ENCODE measurements at regions not wholly inside any gene's neighbourhood (a gene's known extent, or its start where the extent isn't known, plus 50 kb on each side); places are given as distances from the start of the nearest gene placed in this dataset.

GRCh38 chr10:47195274-47195885 is 104.6 kb upstream of the GDF10 start:
- DNase-seq: no peak

- DNase-seq: no peak
Measured at GRCh38 chr10:47196691-47197090, 103.3 kb upstream of the GDF10 start.

GRCh38 chr10:47198221-47198620 is 101.8 kb upstream of the GDF10 start:
- no peak for DNase-seq

GRCh38 chr10:47205192-47205591 is 94.8 kb upstream of the GDF10 start:
- no peak for DNase-seq

- peak; percentile 46 for DNase-seq
Measured at GRCh38 chr10:47206449-47207280, 93.3 kb upstream of the GDF10 start.

- peak; percentile 12 for DNase-seq
Measured at GRCh38 chr10:47207281-47207615, 92.7 kb upstream of the GDF10 start.

- no peak for DNase-seq
Measured at GRCh38 chr10:47207894-47208469, 92.0 kb upstream of the GDF10 start.

- DNase-seq: no peak
Measured at GRCh38 chr10:47209466-47209865, 90.5 kb upstream of the GDF10 start.

GRCh38 chr10:47214520-47214919 is 85.5 kb upstream of the GDF10 start:
- no peak for DNase-seq

- DNase-seq: no peak
Measured at GRCh38 chr10:47217113-47217512, 82.9 kb upstream of the GDF10 start.

GRCh38 chr10:47218803-47219202 is 81.2 kb upstream of the GDF10 start:
- DNase-seq: no peak

- no peak for DNase-seq
Measured at GRCh38 chr10:47222461-47222860, 77.5 kb upstream of the GDF10 start.

- DNase-seq: no peak
Measured at GRCh38 chr10:47223236-47223635, 76.8 kb upstream of the GDF10 start.

GRCh38 chr10:47224546-47225218 is 75.3 kb upstream of the GDF10 start:
- no peak for DNase-seq

GRCh38 chr10:47225219-47225927 is 74.6 kb upstream of the GDF10 start:
- no peak for DNase-seq

GRCh38 chr10:47225928-47226645 is 73.9 kb upstream of the GDF10 start:
- DNase-seq: no peak

GRCh38 chr10:47230482-47230881 is 69.5 kb upstream of the GDF10 start:
- DNase-seq: no peak

- no peak for DNase-seq
Measured at GRCh38 chr10:47230957-47231356, 69.0 kb upstream of the GDF10 start.

GRCh38 chr10:47231414-47231813 is 68.6 kb upstream of the GDF10 start:
- no peak for DNase-seq

- DNase-seq: no peak
Measured at GRCh38 chr10:47233631-47234030, 66.4 kb upstream of the GDF10 start.

GRCh38 chr10:47235484-47235883 is 64.5 kb upstream of the GDF10 start:
- no peak for DNase-seq

All from CD4-positive, alpha-beta T cell treated with Interleukin-21 for 1 hour (primary cell).